Suprapubic skin (tissue), 4 donors: ENCODE measurements at regions not wholly inside any gene's neighbourhood (a gene's known extent, or its start where the extent isn't known, plus 50 kb on each side); places are given as distances from the start of the nearest gene placed in this dataset.

Experiments used
- DNase-seq, 2 donors: peaks; one replicate each; pipeline ENCODE4 v3.0.0-alpha.2; 2019; ENCODE audit warnings: low spot score in 2 of 2
- H3K27ac ChIP-seq: fragments of 200-600 bp; sonication (generic); one replicate; pipeline ENCODE4 v1.5.1; 2019
- H3K27me3 ChIP-seq: fragments of 200-600 bp; sonication (generic); one replicate; pipeline ENCODE4 v1.5.1; 2019
- H3K36me3 ChIP-seq: fragments of 200-600 bp; sonication (generic); one replicate; pipeline ENCODE4 v1.5.1; 2019
- H3K4me1 ChIP-seq: fragments of 200-600 bp; sonication (generic); one replicate; pipeline ENCODE4 v1.5.1; 2019
- H3K4me3 ChIP-seq: fragments of 200-600 bp; sonication (generic); one replicate; pipeline ENCODE4 v1.5.1; 2019; ENCODE audit warnings: mild to moderate bottlenecking
- H3K9me3 ChIP-seq: fragments of 200-600 bp; sonication (generic); one replicate; pipeline ENCODE4 v1.5.1; 2019
- CTCF ChIP-seq, 2 donors: fragments of 200-600 bp in 1 of 2; fragments of 450-650 bp in 1 of 2; sonication (generic) in 1 of 2; IDR thresholded peaks; one replicate each; pipeline ENCODE4 v1.5.1; 2016 to 2019; ENCODE audit warnings: antibody characterized with exemption in 2 of 2, mild to moderate bottlenecking in 1 of 2, moderate library complexity in 1 of 2
- EP300 ChIP-seq: sonication (generic); formaldehyde crosslinking; IDR thresholded peaks from one replicate; pipeline ENCODE4 v1.6.1; 2017; ENCODE audit warnings: antibody characterized with exemption
- POLR2A ChIP-seq, 2 donors: fragments of 450-650 bp; IDR thresholded peaks; one replicate each; pipeline ENCODE4 v1.6.1; 2017; ENCODE audit warnings: antibody characterized with exemption in 2 of 2, mild to moderate bottlenecking in 2 of 2, moderate library complexity in 2 of 2
- POLR2AphosphoS5 ChIP-seq, 3 donors: sonication (generic); formaldehyde crosslinking; IDR thresholded peaks; one replicate each; pipeline ENCODE4 v1.6.1; 2017; ENCODE audit warnings: antibody characterized with exemption in 3 of 3
- WGBS: methylation state at CpG from one replicate; pipeline ENCODE4 v1.1.5; 2018; 5-methylcytosine and 5-hydroxymethylcytosine counted together

GRCh38 chr1:188122646-188123045 is 1293.9 kb downstream of the PLA2G4A start:
- no peak for DNase-seq
- H3K4me3 ChIP-seq = no peak overlapping the region
- H3K9me3 ChIP-seq = no peaks in the 10 kb centered on the region
- no peaks in the 10 kb centered on the region for H3K4me1 ChIP-seq
- TF ChIP-seq CTCF (IDR thresholded peaks at IDR 0.05) (no peak), EP300 (no peak), POLR2AphosphoS5 (IDR thresholded peaks at IDR 0.05) (no peak), POLR2A (IDR thresholded peaks at IDR 0.05) (no peak)
- H3K36me3 ChIP-seq = no peaks in the 10 kb centered on the region
- 45% methylated on average over 4 of the region's 4 CpGs for WGBS
- no peak overlapping the region for H3K27ac ChIP-seq
- no peaks in the 10 kb centered on the region for H3K27me3 ChIP-seq

GRCh38 chr1:188127507-188127906 is 1298.8 kb downstream of the PLA2G4A start:
- 89% methylated on average over 1 of the region's 1 CpG for WGBS
- Histone ChIP-seq H3K36me3 (no peaks in the 10 kb centered on the region), H3K4me3 (no peak overlapping the region), H3K27me3 (no peaks in the 10 kb centered on the region), H3K9me3 (no peaks in the 10 kb centered on the region), H3K27ac (no peak overlapping the region), H3K4me1 (no peaks in the 10 kb centered on the region)
- DNase-seq = no peak
- TF ChIP-seq POLR2A (IDR thresholded peaks at IDR 0.05) (no peak), POLR2AphosphoS5 (IDR thresholded peaks at IDR 0.05) (no peak), CTCF (IDR thresholded peaks at IDR 0.05) (no peak)

GRCh38 chr1:188128761-188129160 is 1300.0 kb downstream of the PLA2G4A start:
- DNase-seq = no peak
- Histone ChIP-seq H3K4me3 (no peak overlapping the region), H3K27me3 (no peaks in the 10 kb centered on the region), H3K9me3 (no peaks in the 10 kb centered on the region), H3K36me3 (no peaks in the 10 kb centered on the region), H3K4me1 (no peaks in the 10 kb centered on the region), H3K27ac (no peak overlapping the region)
- TF ChIP-seq CTCF (IDR thresholded peaks at IDR 0.05) (no peak), EP300 (no peak), POLR2AphosphoS5 (IDR thresholded peaks at IDR 0.05) (no peak), POLR2A (IDR thresholded peaks at IDR 0.05) (no peak)
- 78% methylated on average over 3 of the region's 3 CpGs for WGBS

- no peaks in the 10 kb centered on the region for H3K4me1 ChIP-seq
- TF ChIP-seq POLR2AphosphoS5 (IDR thresholded peaks at IDR 0.05) (no peak), CTCF (IDR thresholded peaks at IDR 0.05) (no peak)
- no peaks in the 10 kb centered on the region for H3K27me3 ChIP-seq
- H3K9me3 ChIP-seq = no peaks in the 10 kb centered on the region
- no peak overlapping the region for H3K4me3 ChIP-seq
- no peak for DNase-seq
- no peak overlapping the region for H3K27ac ChIP-seq
- WGBS = 66% methylated on average over 8 of the region's 8 CpGs
- H3K36me3 ChIP-seq = no peaks in the 10 kb centered on the region
Observed at GRCh38 chr1:188129856-188130838, 1301.4 kb downstream of the PLA2G4A start.

- no peak for DNase-seq
- WGBS = 89% methylated on average over 2 of the region's 2 CpGs
- H3K9me3 ChIP-seq = no peaks in the 10 kb centered on the region
- H3K36me3 ChIP-seq = no peaks in the 10 kb centered on the region
- no peak overlapping the region for H3K4me3 ChIP-seq
- H3K27ac ChIP-seq = no peak overlapping the region
- TF ChIP-seq EP300 = no peak
- TF ChIP-seq POLR2A (IDR thresholded peaks at IDR 0.05) = no peak
- TF ChIP-seq POLR2AphosphoS5 (IDR thresholded peaks at IDR 0.05) = no peak
- TF ChIP-seq CTCF (IDR thresholded peaks at IDR 0.05) = no peak
- H3K27me3 ChIP-seq = no peaks in the 10 kb centered on the region
- H3K4me1 ChIP-seq = no peaks in the 10 kb centered on the region
Observed at GRCh38 chr1:188137221-188137620, 1308.5 kb downstream of the PLA2G4A start.
